Uterus (tissue), 3 donors: ENCODE measurements at regions not wholly inside any gene's neighbourhood (a gene's known extent, or its start where the extent isn't known, plus 50 kb on each side); places are given as distances from the start of the nearest gene placed in this dataset. TPM values are rescaled to one million over a fixed set of nuclear protein-coding genes. Genes with fewer than 3 reads are reported as not detected.

Source experiments
- DNase-seq, 2 donors: peaks; one replicate each; pipeline ENCODE4 v3.0.0-alpha.2; 2019 to 2020
- H3K27ac ChIP-seq, 2 donors: fragments of 200-600 bp; sonication (generic); 1 replicate in 1 of 2; 2 replicates in 1 of 2; pipeline ENCODE4 v1.5.1; 2016 to 2018
- H3K27me3 ChIP-seq, 2 donors: fragments of 200-600 bp; sonication (generic); one replicate each; pipeline ENCODE4 v1.5.1; 2018 to 2019; ENCODE audit warnings: control low read depth in 1 of 2
- H3K36me3 ChIP-seq, 2 donors: fragments of 200-600 bp; sonication (generic); one replicate each; pipeline ENCODE4 v1.5.1; 2019; ENCODE audit warnings: control low read depth in 1 of 2
- H3K4me1 ChIP-seq, 2 donors: fragments of 200-600 bp; sonication (generic); one replicate each; pipeline ENCODE4 v1.5.1; 2018 to 2019; ENCODE audit warnings: control low read depth in 1 of 2
- H3K4me3 ChIP-seq, 2 donors: fragments of 200-600 bp; sonication (generic); 1 replicate in 1 of 2; 2 replicates in 1 of 2; pipeline ENCODE4 v1.5.1; 2018 to 2019; ENCODE audit warnings: mild to moderate bottlenecking in 1 of 2
- H3K9me3 ChIP-seq, 2 donors: fragments of 200-600 bp; sonication (generic); one replicate each; pipeline ENCODE4 v1.5.1; 2019; ENCODE audit warnings: control low read depth in 1 of 2
- POLR2A ChIP-seq, 2 donors: fragments of 450-650 bp; IDR thresholded peaks; one replicate each; pipeline ENCODE4 v1.6.1; 2016; ENCODE audit warnings: antibody characterized with exemption in 2 of 2, mild to moderate bottlenecking in 1 of 2, moderate library complexity in 1 of 2
- intact Hi-C: fragments of 100-400 bp; cut with DNase I; formaldehyde crosslinking; loops from one replicate; pipeline ENCODE4 v1.15.1; 2023; ENCODE audit warnings: low total_unique reads
- small RNA-seq: library from RNA; depleted of rRNA; stranded (forward); fragments of <200 nt; gene quantifications from one replicate; pipeline ENCODE3, GENCODE V24; 2016
- TF ChIP-seq, protein P1 (sequence below), 4 experiments: fragments of 200-600 bp in 2 of 4; fragments of 450-650 bp in 2 of 4; sonication (generic) in 2 of 4; IDR thresholded peaks; one replicate each; pipeline ENCODE4 v1.5.1; 2016 to 2019; ENCODE audit warnings: antibody characterized with exemption in 4 of 4, mild to moderate bottlenecking in 2 of 4, moderate library complexity in 1 of 4
- donor health status: DM: yes; HTN: yes; CAD: no.

DNA sequence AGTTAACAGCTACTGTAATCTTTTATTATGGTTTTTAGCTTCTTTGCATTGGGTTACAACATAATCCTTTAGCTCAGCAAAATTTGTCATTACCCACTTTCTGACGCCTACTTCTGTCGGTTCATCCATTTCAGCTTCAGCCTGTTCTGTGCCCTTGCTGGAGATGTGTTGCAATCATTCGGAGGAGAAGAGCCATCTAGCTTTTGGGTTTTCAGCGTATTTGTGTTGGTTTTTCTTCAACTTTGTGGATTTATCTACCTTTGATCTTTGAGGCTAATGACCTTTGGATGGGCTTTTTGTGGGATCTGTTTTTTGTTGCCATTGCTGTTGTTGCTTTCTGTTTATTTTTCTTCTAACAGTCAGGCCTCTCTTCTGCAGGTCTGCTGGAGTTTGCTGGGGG lies 69.2 kb upstream of the ATXN7L3B start:
- Histone ChIP-seq H3K27me3 (no peaks in the 10 kb centered on the region), H3K9me3 (no peaks in the 10 kb centered on the region), H3K4me1 (no peaks in the 10 kb centered on the region), H3K27ac (no peak overlapping the region), H3K4me3 (no peak overlapping the region), H3K36me3 (no peaks in the 10 kb centered on the region)
- intact Hi-C loops: no loop called here
- TF ChIP-seq POLR2A (IDR thresholded peaks at IDR 0.05): no peak
- TF ChIP-seq, protein P1, sequence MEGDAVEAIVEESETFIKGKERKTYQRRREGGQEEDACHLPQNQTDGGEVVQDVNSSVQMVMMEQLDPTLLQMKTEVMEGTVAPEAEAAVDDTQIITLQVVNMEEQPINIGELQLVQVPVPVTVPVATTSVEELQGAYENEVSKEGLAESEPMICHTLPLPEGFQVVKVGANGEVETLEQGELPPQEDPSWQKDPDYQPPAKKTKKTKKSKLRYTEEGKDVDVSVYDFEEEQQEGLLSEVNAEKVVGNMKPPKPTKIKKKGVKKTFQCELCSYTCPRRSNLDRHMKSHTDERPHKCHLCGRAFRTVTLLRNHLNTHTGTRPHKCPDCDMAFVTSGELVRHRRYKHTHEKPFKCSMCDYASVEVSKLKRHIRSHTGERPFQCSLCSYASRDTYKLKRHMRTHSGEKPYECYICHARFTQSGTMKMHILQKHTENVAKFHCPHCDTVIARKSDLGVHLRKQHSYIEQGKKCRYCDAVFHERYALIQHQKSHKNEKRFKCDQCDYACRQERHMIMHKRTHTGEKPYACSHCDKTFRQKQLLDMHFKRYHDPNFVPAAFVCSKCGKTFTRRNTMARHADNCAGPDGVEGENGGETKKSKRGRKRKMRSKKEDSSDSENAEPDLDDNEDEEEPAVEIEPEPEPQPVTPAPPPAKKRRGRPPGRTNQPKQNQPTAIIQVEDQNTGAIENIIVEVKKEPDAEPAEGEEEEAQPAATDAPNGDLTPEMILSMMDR (IDR thresholded peaks at IDR 0.05): no peak
- DNase-seq: no peak

DNA sequence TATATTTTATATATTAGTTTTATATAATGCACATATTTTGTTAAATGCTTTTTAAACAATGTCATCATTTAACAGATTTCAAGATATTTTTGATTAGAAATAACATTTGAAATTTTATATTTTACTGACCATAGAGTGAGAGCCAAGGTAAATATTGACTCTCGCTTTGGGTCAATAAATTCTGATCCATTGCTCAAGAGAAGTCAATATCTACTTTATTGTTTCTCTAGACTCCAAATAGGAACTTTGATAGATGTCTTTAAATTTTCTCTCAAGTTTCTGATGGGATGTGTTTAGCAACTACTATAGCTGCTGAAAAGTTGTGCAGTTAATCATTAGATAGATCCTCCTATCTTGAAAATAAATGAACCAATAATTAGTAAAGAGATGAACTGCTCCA lies 61.4 kb upstream of the ATXN7L3B start:
- Histone ChIP-seq H3K27ac (no peak overlapping the region), H3K4me1 (no peaks in the 10 kb centered on the region), H3K36me3 (no peaks in the 10 kb centered on the region), H3K4me3 (no peak overlapping the region), H3K9me3 (no peaks in the 10 kb centered on the region), H3K27me3 (no peaks in the 10 kb centered on the region)
- intact Hi-C loops: no loop called here
- no peak for DNase-seq
- no peak for TF ChIP-seq POLR2A (IDR thresholded peaks at IDR 0.05)
- TF ChIP-seq, protein P1 (IDR thresholded peaks at IDR 0.05): no peak

DNA sequence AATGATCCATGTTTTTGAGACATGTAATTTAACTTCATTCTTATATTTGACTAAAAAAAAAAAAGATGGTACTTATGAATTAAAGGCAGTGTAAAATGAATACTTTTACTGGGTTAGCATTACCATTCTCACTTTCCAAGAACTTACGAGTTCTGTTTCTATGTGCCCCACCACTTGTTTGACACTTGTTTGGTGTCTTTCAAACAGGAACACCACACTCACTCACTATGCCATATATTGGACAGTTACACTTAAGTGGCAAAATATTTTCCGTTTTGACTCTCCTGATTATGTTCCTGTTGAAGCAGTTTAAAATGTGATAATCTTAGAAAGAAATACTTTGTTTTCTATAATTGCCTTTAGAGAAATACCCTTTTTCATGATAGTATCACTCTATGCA lies 56.6 kb upstream of the ATXN7L3B start:
- Histone ChIP-seq H3K27me3 (no peaks in the 10 kb centered on the region), H3K4me3 (no peak overlapping the region), H3K4me1 (no peaks in the 10 kb centered on the region), H3K36me3 (no peaks in the 10 kb centered on the region), H3K27ac (no peak overlapping the region), H3K9me3 (no peaks in the 10 kb centered on the region)
- no peak for TF ChIP-seq POLR2A (IDR thresholded peaks at IDR 0.05)
- TF ChIP-seq, protein P1 (IDR thresholded peaks at IDR 0.05): no peak
- intact Hi-C loops: no loop called here
- no peak for DNase-seq

DNA sequence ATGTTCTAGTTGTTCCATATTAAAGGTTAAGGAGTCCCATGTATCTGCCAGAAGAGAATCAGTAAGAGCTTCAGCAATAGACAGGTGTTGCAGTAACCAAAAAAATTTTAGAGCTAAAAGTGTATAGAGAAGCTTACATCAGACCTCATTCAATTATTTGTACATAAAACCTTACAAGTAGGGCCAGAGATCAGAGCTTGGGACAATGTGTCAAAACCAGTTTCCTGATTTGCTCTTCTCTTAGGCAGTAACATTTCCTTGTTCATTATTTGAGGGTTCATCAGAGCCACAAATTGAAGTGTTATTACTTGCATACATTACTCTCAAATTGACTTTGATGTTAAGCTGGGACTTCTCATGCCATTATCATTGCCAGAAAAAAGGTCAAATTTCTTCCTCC lies 55.5 kb upstream of the ATXN7L3B start:
- intact Hi-C loops: no loop called here
- H3K27me3 ChIP-seq: no peaks in the 10 kb centered on the region
- no peak overlapping the region for H3K4me3 ChIP-seq
- no peaks in the 10 kb centered on the region for H3K36me3 ChIP-seq
- TF ChIP-seq, protein P1 (IDR thresholded peaks at IDR 0.05): no peak
- no peak for TF ChIP-seq POLR2A (IDR thresholded peaks at IDR 0.05)
- no peaks in the 10 kb centered on the region for H3K4me1 ChIP-seq
- H3K27ac ChIP-seq: no peak overlapping the region
- no peak for DNase-seq
- no peaks in the 10 kb centered on the region for H3K9me3 ChIP-seq

DNA sequence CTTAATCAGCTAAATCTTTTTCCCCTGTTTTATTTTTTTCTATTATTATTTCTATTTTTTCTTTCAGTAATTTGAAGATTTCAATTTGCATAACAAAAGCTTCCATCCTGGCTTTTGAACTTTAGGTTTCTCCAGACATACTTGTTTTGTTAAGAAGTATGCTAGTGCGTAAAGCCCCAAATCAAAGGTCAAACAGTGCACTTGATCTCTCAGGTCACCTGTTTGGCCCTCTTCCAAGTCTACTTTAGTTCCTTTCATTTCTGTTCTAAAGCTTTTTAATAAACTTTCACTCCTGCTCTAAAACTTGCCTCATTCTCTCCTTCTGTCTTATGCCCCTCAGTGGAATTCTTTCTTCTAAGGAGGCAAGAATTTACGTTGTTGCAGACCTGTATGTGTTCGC lies 54.6 kb upstream of the ATXN7L3B start:
- Histone ChIP-seq H3K4me3 (no peak overlapping the region), H3K4me1 (no peaks in the 10 kb centered on the region), H3K27me3 (no peaks in the 10 kb centered on the region), H3K9me3 (no peaks in the 10 kb centered on the region), H3K27ac (no peak overlapping the region), H3K36me3 (no peaks in the 10 kb centered on the region)
- TF ChIP-seq, protein P1 (IDR thresholded peaks at IDR 0.05): no peak
- no peak for TF ChIP-seq POLR2A (IDR thresholded peaks at IDR 0.05)
- no peak for DNase-seq
- intact Hi-C loops: no loop called here

Small RNA genes in the stretch of these regions (small RNA-seq; reads per million reads assigned to genes)
- not detected for gene AC090502.2
- not detected for gene RF00096
- gene RNU6-1012P: not detected
